ENCODE measurements at regions not wholly inside any gene's neighbourhood (a gene's known extent, or its start where the extent isn't known, plus 50 kb on each side); places are given as distances from the start of the nearest gene placed in this dataset.

GRCh38 chr7:94111009-94111408 is 106.9 kb upstream of the BET1 start:
- Histone ChIP-seq H4K20me1 (ENCODE audit: insufficient read depth) (no peaks in the 10 kb centered on the region), H3K27ac (ENCODE audit: low read length) (no peak overlapping the region), H3K4me2 (ENCODE audit: low read length) (no peak overlapping the region), H3K36me3 (ENCODE audit: insufficient read depth, low read length) (no peaks in the 10 kb centered on the region), H3K27me3 (ENCODE audit: insufficient read depth, low read depth, low read length) (no peaks in the 10 kb centered on the region), H3K4me3 (ENCODE audit: low read length) (no peak overlapping the region), H3K79me2 (replicated peaks; ENCODE audit: insufficient read depth, low read length) (no peaks in the 10 kb centered on the region), H2AFZ (ENCODE audit: low read depth, low read length) (no peak overlapping the region), H3K9me2 (ENCODE audit: insufficient read depth, low read length) (no peaks in the 10 kb centered on the region), H3F3A (ENCODE audit: insufficient read depth, low read length, poor library complexity, severe bottlenecking) (no peaks in the 10 kb centered on the region), H3K9ac (ENCODE audit: low read length) (no peak overlapping the region), H3K9me3 (ENCODE audit: low read length) (no peaks in the 10 kb centered on the region)
- no peak for TF ChIP-seq EP300 (conservative IDR thresholded peaks at IDR 0.05; ENCODE audit: poor library complexity, severe bottlenecking)

GRCh38 chr7:94115316-94115715 is 111.2 kb upstream of the BET1 start:
- Histone ChIP-seq H2AFZ (ENCODE audit: low read depth, low read length) (no peak overlapping the region), H3F3A (ENCODE audit: insufficient read depth, low read length, poor library complexity, severe bottlenecking) (no peaks in the 10 kb centered on the region), H3K36me3 (ENCODE audit: insufficient read depth, low read length) (no peaks in the 10 kb centered on the region), H3K79me2 (replicated peaks; ENCODE audit: insufficient read depth, low read length) (no peaks in the 10 kb centered on the region), H3K27ac (ENCODE audit: low read length) (no peak overlapping the region), H3K4me3 (ENCODE audit: low read length) (no peak overlapping the region), H3K4me2 (ENCODE audit: low read length) (no peak overlapping the region), H3K9me3 (ENCODE audit: low read length) (no peaks in the 10 kb centered on the region), H3K9me2 (ENCODE audit: insufficient read depth, low read length) (no peaks in the 10 kb centered on the region), H3K27me3 (ENCODE audit: insufficient read depth, low read depth, low read length) (no peaks in the 10 kb centered on the region), H3K9ac (ENCODE audit: low read length) (no peak overlapping the region), H4K20me1 (ENCODE audit: insufficient read depth) (no peaks in the 10 kb centered on the region)
- TF ChIP-seq REST (IDR thresholded peaks at IDR 0.05; ENCODE audit: borderline replicate concordance) (no peak), SMC3 (conservative IDR thresholded peaks at IDR 0.05; ENCODE audit: poor library complexity) (no peak), MXI1 (conservative IDR thresholded peaks at IDR 0.05; ENCODE audit: poor library complexity, severe bottlenecking) (no peak), RAD21 (conservative IDR thresholded peaks at IDR 0.05) (no peak), CTCF (IDR thresholded peaks at IDR 0.05; ENCODE audit: poor library complexity, severe bottlenecking) (no peak), EP300 (conservative IDR thresholded peaks at IDR 0.05; ENCODE audit: poor library complexity, severe bottlenecking) (no peak), EZH2 (IDR thresholded peaks at IDR 0.05; ENCODE audit: borderline replicate concordance, insufficient read depth, low read length, poor library complexity, severe bottlenecking) (no peak), POLR2AphosphoS5 (IDR thresholded peaks at IDR 0.05) (no peak), TAF1 (IDR thresholded peaks at IDR 0.05; ENCODE audit: low read depth) (no peak)

- Histone ChIP-seq H3K27ac (ENCODE audit: low read length) (no peak overlapping the region), H3K4me3 (ENCODE audit: low read length) (no peak overlapping the region), H2AFZ (ENCODE audit: low read depth, low read length) (no peak overlapping the region), H3K9ac (ENCODE audit: low read length) (no peak overlapping the region), H3F3A (ENCODE audit: insufficient read depth, low read length, poor library complexity, severe bottlenecking) (no peaks in the 10 kb centered on the region), H3K9me3 (ENCODE audit: low read length) (no peaks in the 10 kb centered on the region), H3K27me3 (ENCODE audit: insufficient read depth, low read depth, low read length) (no peaks in the 10 kb centered on the region), H3K4me2 (ENCODE audit: low read length) (no peak overlapping the region), H4K20me1 (ENCODE audit: insufficient read depth) (no peaks in the 10 kb centered on the region), H3K79me2 (replicated peaks; ENCODE audit: insufficient read depth, low read length) (no peaks in the 10 kb centered on the region), H3K36me3 (ENCODE audit: insufficient read depth, low read length) (no peaks in the 10 kb centered on the region), H3K9me2 (ENCODE audit: insufficient read depth, low read length) (no peaks in the 10 kb centered on the region)
- TF ChIP-seq MXI1 (conservative IDR thresholded peaks at IDR 0.05; ENCODE audit: poor library complexity, severe bottlenecking) (no peak), EZH2 (IDR thresholded peaks at IDR 0.05; ENCODE audit: borderline replicate concordance, insufficient read depth, low read length, poor library complexity, severe bottlenecking) (no peak), RAD21 (conservative IDR thresholded peaks at IDR 0.05) (no peak)
These were observed 119.0 kb upstream of the BET1 start for GRCh38 chr7:94123136-94123535.
